ENCODE measurements at regions not wholly inside any gene's neighbourhood (a gene's known extent, or its start where the extent isn't known, plus 50 kb on each side); places are given as distances from the start of the nearest gene placed in this dataset.

DNA sequence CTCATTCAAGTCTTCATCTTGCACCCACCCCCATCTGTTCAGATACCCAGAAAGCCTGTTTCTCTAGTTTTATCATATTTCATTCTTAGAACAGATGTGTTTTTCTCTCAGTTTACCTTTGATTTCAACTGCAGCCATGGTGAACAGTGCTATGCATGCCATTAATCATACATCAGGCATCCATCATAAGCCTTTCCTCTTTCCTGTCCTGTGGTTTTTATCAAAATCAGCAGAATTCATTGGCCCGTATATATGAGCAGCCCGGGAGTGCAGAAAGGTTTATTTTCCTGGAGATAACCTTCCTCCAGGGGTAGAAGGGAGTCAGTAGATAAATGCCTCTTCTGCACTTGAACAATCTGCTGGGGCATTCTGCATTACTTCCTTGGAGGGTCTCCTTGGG lies 65.7 kb downstream of the IL21 start:
- Mint-ChIP-seq H3K27ac (no peak overlapping the region), H3K27me3 (peaks cover 12% of the 10 kb centered on the region), H3K4me1 (peaks cover 12% of the 10 kb centered on the region), H3K9me3 (peaks cover 0 to 5% of the 10 kb centered on the region in 2 donors), H3K4me3 (no peak overlapping the region)
- no peak for DNase-seq
- no peak for ATAC-seq

DNA sequence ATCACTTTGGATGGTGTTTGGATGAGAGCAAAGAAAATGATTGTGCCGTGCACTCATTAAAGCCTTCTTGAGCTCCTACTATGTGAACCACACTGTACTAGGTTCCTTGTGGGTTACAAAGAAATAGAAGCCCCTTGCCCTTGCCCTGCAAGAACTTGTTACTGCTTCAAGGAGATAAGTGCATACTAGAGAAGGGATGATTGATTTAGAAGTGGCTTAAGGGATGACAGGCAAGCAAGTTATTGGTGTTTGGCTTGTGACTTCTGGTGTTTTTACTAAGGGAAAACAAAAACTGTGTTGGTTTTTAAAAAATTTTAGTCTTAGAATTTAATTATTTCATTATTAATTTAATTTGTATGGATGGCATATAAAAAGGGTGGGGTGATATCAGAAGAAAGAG lies 67.4 kb downstream of the IL21 start:
- Mint-ChIP-seq H3K4me3 (no peak overlapping the region), H3K4me1 (peaks cover 16% of the 10 kb centered on the region), H3K27ac (no peak overlapping the region), H3K9me3 (no peaks in the 10 kb centered on the region), H3K27me3 (peaks cover 8% of the 10 kb centered on the region)
- ATAC-seq = no peak
- DNase-seq = no peak

- H3K4me1 Mint-ChIP-seq = peaks cover 16% of the 10 kb centered on the region
- H3K4me3 Mint-ChIP-seq = peak overlapping the region in 1 of 2 donors; percentile 48
- DNase-seq (no peak), ATAC-seq (peak; percentile 61)
- peak overlapping the region in 1 of 2 donors; percentile 58 for H3K27ac Mint-ChIP-seq
- H3K27me3 Mint-ChIP-seq = peaks cover 8% of the 10 kb centered on the region
- H3K9me3 Mint-ChIP-seq = no peaks in the 10 kb centered on the region
Observed at GRCh38 chr4:122552898-122553297, 68.0 kb downstream of the IL21 start.

- Mint-ChIP-seq H3K4me3 (peak overlapping the region in 1 of 2 donors; percentile 61), H3K9me3 (no peaks in the 10 kb centered on the region), H3K4me1 (peaks cover 24% of the 10 kb centered on the region), H3K27me3 (no peaks in the 10 kb centered on the region), H3K27ac (no peak overlapping the region)
- ATAC-seq = no peak
- no peak for DNase-seq
Observed at GRCh38 chr4:122548886-122549630, 71.8 kb downstream of the IL21 start.

GRCh38 chr4:122548452-122548851 lies 72.4 kb downstream of the IL21 start:
- no peaks in the 10 kb centered on the region for H3K9me3 Mint-ChIP-seq
- no peak overlapping the region for H3K27ac Mint-ChIP-seq
- ATAC-seq (peak; percentile 87), DNase-seq (no peak)
- H3K27me3 Mint-ChIP-seq = no peaks in the 10 kb centered on the region
- peaks cover 28% of the 10 kb centered on the region for H3K4me1 Mint-ChIP-seq
- H3K4me3 Mint-ChIP-seq = peak overlapping the region in 1 of 2 donors; percentile 13

DNA sequence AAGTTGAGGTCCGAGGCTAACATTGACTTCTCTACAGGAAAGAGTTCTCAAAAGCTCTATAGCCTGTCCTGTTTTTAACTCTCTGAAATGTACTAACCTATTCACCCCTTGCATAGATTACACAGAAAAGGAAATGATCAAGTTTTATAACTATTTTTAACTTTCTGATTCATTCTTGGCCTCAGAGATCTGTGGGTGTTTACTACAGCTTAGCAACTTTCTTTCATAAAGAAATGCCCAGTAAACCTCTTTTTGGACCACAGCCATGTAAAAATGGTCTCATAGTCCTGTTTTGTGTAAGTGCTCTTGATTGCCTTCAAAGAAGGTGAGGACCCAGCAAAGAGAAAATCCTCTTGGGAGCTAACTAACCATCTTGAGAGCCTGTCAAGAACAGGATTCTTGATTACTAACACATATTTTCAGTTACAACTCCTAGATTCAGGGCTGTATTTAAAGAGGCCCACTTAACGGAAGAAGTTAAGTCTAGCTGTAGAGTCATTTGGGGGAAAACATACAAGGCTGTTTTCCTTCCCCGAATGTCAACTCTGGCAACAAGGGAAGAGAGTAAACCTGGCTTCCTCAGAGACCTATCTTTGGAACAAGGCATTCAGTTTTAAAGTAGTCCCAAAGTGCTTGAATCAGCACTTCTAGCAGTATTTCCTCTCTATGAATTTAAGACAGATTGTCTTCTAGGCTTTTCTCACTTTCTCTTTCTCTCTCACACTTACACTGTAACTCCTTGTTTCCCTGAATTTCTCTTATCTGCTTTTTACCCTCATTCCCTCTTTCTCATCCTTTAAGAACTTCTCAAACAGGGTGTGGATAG lies 78.2 kb downstream of the IL21 start:
- peak; percentile 85 for ATAC-seq

DNA sequence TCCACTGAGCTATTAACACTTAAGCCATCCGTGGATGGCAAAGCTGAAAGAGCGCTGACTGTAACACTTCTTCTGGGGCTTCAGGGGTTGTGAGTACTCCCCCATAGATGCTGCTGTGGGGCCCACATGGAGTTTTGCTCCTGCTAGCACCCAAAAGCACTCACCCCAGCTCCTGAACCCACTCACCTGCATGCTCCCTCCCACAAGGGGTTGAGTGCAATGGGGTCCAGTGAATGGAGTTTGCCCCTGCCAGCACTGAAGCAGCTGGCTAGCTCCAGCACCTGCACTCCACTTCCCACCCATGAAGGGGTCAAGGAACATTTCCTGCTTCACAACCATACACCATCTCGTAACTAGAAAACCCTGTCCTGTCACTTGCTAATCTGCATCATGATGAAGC lies 78.9 kb downstream of the IL21 start:
- Mint-ChIP-seq H3K27ac (peak overlapping the region; percentile 54 to 98), H3K4me1 (peaks cover 55% of the 10 kb centered on the region), H3K4me3 (peak overlapping the region; percentile 57 to 80), H3K27me3 (no peaks in the 10 kb centered on the region), H3K9me3 (no peaks in the 10 kb centered on the region)
- ATAC-seq (peak; percentile 16), DNase-seq (no peak)

More for the DNA sequence above, 78.2 kb downstream of the IL21 start:
- peaks cover 60% of the 10 kb centered on the region for H3K4me1 Mint-ChIP-seq
- H3K9me3 Mint-ChIP-seq = no peaks in the 10 kb centered on the region
- peak overlapping the region; percentile 57 to 80 for H3K4me3 Mint-ChIP-seq
- peak in 1 of 2 donors; percentile 21 for DNase-seq
- H3K27me3 Mint-ChIP-seq = no peaks in the 10 kb centered on the region
- H3K27ac Mint-ChIP-seq = peak overlapping the region; percentile 54 to 98

- ATAC-seq = no peak
- Mint-ChIP-seq H3K9me3 (peaks cover 0 to 3% of the 10 kb centered on the region in 2 donors), H3K27ac (no peak overlapping the region), H3K4me1 (peaks cover 55% of the 10 kb centered on the region), H3K4me3 (no peak overlapping the region), H3K27me3 (no peaks in the 10 kb centered on the region)
- DNase-seq = no peak
Observed at GRCh38 chr4:122540838-122541237, 80.0 kb downstream of the IL21 start.

GRCh38 chr4:122539861-122540465 lies 80.9 kb downstream of the IL21 start:
- H3K9me3 Mint-ChIP-seq = peaks cover 0 to 12% of the 10 kb centered on the region in 2 donors
- H3K27ac Mint-ChIP-seq = peak overlapping the region in 1 of 2 donors; percentile 75
- DNase-seq (no peak), ATAC-seq (peak; percentile 79)
- peak overlapping the region; percentile 41 to 49 for H3K4me3 Mint-ChIP-seq
- H3K27me3 Mint-ChIP-seq = no peaks in the 10 kb centered on the region
- H3K4me1 Mint-ChIP-seq = peaks cover 55% of the 10 kb centered on the region

GRCh38 chr4:122537388-122538135 lies 81.0 kb upstream of the IL2 start:
- Mint-ChIP-seq H3K9me3 (peaks cover 0 to 18% of the 10 kb centered on the region in 2 donors), H3K27me3 (no peaks in the 10 kb centered on the region), H3K27ac (no peak overlapping the region), H3K4me1 (peaks cover 40% of the 10 kb centered on the region), H3K4me3 (no peak overlapping the region)
- ATAC-seq = no peak
- DNase-seq = no peak

GRCh38 chr4:122536001-122536400 lies 79.5 kb upstream of the IL2 start:
- H3K27ac Mint-ChIP-seq = no peak overlapping the region
- ATAC-seq (no peak), DNase-seq (no peak)
- H3K4me1 Mint-ChIP-seq = peaks cover 25% of the 10 kb centered on the region
- H3K9me3 Mint-ChIP-seq = peaks cover 4 to 18% of the 10 kb centered on the region in 2 donors
- no peak overlapping the region for H3K4me3 Mint-ChIP-seq
- peaks cover under 1% of the 10 kb centered on the region for H3K27me3 Mint-ChIP-seq

DNA sequence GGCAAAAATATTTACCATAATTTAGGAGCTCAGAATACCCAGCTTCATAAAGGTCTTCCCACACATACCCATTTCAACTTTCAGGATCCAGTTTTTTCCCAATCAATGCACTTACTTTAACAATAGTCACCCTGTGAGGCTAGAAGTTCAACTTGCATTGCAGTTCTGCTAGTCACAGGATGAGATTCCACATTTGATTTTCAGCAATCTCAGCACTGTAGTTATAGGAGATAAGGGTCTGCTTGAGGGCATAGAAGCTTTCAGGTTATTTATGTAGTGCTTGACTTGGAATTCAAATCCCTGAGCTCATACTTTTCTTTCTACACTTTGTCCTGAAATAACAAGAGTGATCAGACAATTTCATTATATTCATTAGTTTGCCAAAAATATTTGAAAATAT lies 78.3 kb upstream of the IL2 start:
- Mint-ChIP-seq H3K4me3 (no peak overlapping the region), H3K9me3 (peaks cover 14 to 18% of the 10 kb centered on the region in 2 donors), H3K4me1 (peaks cover 12% of the 10 kb centered on the region), H3K27me3 (peaks cover 13% of the 10 kb centered on the region), H3K27ac (no peak overlapping the region)
- ATAC-seq (no peak), DNase-seq (no peak)

- ATAC-seq (no peak), DNase-seq (no peak)
- peaks cover 14% of the 10 kb centered on the region for H3K27me3 Mint-ChIP-seq
- no peak overlapping the region for H3K27ac Mint-ChIP-seq
- peaks cover 14 to 18% of the 10 kb centered on the region in 2 donors for H3K9me3 Mint-ChIP-seq
- H3K4me3 Mint-ChIP-seq = no peak overlapping the region
- peaks cover 7% of the 10 kb centered on the region for H3K4me1 Mint-ChIP-seq
Observed at GRCh38 chr4:122533841-122534240, 77.3 kb upstream of the IL2 start.

- no peak overlapping the region for H3K4me3 Mint-ChIP-seq
- peaks cover 14 to 18% of the 10 kb centered on the region in 2 donors for H3K9me3 Mint-ChIP-seq
- DNase-seq = no peak
- ATAC-seq = no peak
- peaks cover 14% of the 10 kb centered on the region for H3K27me3 Mint-ChIP-seq
- H3K4me1 Mint-ChIP-seq = no peaks in the 10 kb centered on the region
- no peak overlapping the region for H3K27ac Mint-ChIP-seq
Observed at GRCh38 chr4:122532766-122533165, 76.2 kb upstream of the IL2 start.

DNA sequence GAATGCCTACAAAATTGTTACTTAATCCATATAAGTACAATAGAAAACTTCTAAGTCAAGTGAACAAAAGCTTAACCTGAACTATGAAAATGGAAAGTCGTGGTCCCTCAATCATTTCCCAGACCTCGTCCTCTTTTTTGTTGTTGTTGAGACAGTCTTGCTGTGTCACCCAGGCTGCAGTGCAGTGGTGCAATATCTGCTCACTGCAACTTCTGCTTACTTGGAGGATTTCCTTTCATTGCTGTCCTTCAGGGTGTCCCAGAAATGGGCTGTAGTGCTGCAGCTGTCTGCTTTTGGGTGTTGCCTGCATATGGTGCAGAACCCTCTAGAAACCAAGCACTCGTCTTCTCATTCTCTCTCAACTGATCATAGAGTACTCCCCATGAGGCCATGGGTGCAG lies 75.0 kb upstream of the IL2 start:
- H3K4me1 Mint-ChIP-seq = no peaks in the 10 kb centered on the region
- H3K27ac Mint-ChIP-seq = no peak overlapping the region
- no peak for DNase-seq
- H3K4me3 Mint-ChIP-seq = no peak overlapping the region
- peaks cover 14 to 18% of the 10 kb centered on the region in 2 donors for H3K9me3 Mint-ChIP-seq
- H3K27me3 Mint-ChIP-seq = peaks cover 14% of the 10 kb centered on the region
- ATAC-seq = no peak
